ENCODE measurements at regions not wholly inside any gene's neighbourhood (a gene's known extent, or its start where the extent isn't known, plus 50 kb on each side); places are given as distances from the start of the nearest gene placed in this dataset.

DNA sequence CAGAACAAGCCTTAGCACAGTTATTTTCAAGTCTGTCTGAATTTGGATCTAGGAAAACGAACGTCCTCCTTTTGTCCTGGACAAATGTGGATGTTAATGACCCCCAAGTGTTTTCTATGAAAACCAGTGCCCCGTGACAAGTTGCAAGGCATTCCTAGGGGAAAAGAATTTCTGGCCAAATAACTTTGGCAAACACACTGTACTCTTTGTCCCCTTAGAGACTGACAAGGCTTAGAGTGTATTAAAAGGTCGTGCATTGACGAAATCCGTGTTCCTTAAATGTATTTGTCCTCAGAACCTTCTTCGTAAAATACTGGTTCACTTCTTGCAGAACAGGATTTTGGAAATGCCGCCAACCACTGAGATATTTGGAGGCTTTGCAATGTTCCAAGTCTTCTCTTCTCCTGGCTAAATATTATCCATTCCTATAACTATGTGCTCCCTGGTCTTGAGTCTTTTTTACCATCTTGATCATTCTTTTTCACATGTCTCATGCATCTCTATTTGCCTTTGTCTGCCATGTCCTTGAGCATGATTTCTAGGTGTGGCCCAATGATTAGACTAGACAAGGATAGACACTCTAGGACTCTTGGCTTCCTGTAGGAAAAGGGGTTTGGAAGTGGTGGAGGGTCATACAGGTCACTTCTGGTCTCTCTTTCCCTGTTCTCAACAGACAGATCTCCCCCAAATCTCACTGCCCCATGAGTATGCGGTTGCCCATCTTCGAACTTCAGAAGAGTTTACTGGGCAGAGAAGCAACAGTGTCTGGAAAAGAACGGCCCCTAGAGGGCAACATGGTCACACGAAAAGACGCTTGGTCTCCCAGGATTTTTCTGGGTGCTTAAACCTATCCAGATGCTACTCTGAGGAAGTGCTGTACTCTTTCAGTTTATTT lies 117.5 kb downstream of the EDEM1 start:
- DNase-seq: peak; percentile 33

- DNase-seq: no peak
These were observed 118.1 kb downstream of the EDEM1 start for GRCh38 chr3:5305684-5305989.

- no peak for DNase-seq
These were observed 121.7 kb downstream of the EDEM1 start for GRCh38 chr3:5309171-5309570.

- DNase-seq: no peak
These were observed 122.1 kb downstream of the EDEM1 start for GRCh38 chr3:5309602-5310001.

GRCh38 chr3:5310509-5310908 lies 123.0 kb downstream of the EDEM1 start:
- DNase-seq: no peak

DNA sequence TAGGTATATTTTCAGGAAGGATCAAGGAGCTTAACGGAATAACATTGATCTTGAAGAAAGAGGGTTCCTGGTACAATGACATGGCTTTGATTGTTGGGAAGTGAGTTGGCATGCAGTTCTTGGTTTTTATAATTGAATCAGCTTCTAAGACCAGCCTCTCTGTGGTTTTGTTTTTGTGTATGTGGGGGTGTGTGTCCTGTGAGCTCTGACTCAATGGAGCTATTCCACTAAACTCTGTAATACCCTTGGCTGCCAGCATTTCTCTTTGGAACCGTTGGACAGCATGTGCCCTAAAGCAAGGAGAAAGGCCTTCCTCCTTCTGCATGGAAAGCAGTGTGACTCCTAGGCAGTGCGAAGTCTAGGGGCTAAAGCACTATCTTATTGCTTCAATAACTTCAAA lies 124.8 kb downstream of the EDEM1 start:
- no peak for DNase-seq

DNA sequence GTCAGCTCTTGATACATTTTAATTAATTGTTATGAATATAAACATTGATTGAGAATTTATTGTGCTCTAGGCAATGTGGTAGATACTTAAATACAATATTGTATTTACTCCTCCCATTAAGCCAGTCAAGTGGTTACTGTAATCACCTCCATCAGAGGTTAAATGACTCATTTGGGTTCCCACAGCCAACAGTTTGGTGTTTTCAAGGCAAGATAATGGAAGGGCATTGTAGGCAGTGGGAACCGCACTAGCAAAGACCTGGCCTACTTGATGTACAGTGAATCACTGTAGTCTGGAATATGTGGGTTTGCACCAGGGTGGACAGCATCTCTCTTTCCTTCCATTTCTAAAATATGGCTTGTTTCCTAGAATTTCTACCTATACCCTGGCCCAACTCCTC lies 127.4 kb downstream of the EDEM1 start:
- no peak for DNase-seq

- DNase-seq: no peak
These were observed 130.1 kb downstream of the EDEM1 start for GRCh38 chr3:5317557-5317956.

- no peak for DNase-seq
These were observed 131.9 kb downstream of the EDEM1 start for GRCh38 chr3:5319454-5319853.

DNA sequence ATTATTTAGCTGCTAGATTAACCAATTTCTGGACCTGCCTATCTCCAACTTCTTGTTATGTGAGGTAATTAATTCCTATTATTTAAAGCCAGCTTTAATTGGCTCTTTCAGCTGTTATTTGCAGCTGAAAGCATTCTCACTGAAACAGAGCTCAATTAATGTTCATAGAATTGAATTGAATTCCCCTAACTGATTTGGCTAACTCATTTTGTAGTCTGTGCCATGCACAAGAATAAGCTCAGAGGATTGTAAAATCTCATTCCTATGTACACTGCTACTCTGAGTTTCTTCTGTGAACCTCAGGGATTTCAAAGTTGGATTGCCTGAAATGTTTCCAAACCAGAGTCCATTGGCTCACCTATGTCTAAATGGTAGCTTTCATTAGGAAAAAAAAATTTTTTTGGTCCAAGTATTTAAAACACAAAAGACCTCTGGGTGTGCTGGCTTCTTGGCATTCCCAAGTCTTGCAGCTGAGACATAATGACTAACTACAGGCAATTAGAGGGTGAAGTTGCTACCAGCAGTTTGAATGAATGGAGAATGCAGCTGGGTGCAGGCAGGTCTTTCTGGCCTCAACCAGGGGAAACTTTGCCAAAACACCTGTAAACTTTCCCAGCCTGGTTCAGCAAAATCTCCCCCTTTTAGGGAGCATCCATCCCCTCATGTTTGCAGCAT lies 134.3 kb downstream of the EDEM1 start:
- no peak for DNase-seq

DNA sequence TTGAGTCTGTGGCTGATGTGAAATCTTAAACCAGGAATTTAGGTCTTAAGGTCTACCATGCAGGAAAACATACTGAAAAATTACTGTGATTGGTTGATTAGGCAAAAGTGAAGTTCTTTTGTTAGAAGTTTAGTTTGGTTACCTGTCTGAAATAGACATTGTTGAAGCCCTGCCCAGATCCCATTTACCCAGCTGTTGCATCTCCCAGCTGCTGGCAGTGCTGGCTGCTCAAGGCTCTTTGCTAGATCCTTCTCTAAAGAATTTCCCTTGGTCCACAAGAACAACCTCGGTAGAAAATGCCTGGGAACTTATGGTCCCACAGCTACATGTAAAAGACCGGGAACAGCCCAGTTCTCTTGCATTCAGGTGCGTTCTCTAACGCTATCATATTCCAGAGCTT lies 137.3 kb downstream of the EDEM1 start:
- no peak for DNase-seq

DNA sequence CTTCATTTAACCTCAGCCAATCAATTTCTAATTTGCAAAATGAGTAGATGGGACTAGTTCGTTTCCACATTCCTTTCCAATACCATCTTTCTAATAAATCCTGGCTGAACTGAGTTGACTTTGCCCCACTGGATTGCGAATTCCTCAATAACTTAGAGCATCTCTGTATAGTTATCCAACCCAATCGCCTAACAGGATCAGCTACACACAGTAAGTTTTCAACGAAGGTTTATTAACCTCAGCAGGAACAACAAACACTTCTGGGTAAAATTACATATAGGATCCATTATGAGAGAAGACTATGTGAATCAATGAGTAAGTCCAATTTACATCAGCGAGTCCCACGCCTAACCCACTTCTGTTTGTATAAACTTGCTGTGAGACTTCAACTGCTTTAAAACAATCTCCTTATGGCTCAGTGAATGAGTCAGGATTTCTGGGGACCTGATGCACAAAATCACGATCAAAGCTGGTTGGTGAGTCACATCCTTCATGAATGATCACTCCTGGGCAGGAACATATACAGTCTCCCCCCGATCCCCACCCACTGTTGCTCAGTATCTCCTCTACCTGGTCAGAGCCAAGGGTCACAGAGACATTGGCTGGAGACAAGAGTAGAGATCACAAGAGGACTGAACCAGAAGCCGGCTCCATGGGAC lies 142.8 kb downstream of the EDEM1 start:
- peak; percentile 1 for DNase-seq

GRCh38 chr3:5331567-5332269 lies 144.2 kb downstream of the EDEM1 start:
- no peak for DNase-seq

- DNase-seq: no peak
These were observed 144.9 kb downstream of the EDEM1 start for GRCh38 chr3:5332270-5332956.

DNA sequence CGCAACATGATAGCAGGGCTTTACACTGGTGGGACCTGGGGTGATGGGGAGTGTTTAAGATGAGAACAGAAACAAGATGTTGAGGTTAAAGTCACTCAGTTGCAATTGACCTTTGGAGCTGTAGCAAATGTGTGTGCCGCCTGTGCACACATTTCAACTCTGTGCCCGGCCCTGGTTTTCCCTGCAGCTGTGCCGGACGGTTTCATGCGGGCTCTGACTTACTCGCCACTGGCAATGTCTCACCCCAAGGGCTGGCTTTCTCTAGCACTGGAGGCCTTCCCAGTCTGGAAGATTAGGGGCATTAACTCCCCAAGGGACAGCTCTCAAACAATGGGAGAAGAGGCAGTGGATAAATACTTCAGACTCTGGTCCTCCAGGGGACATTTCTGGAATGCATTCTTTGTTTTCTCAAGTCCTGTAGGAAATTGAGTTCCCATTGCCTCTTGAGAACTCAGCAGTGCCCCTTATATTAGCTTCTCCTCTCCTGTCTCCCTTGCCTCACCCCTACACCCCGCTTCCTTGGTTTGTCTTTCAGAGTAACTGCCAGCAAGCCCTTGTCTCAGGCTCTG lies 152.5 kb downstream of the EDEM1 start:
- no peak for DNase-seq

DNA sequence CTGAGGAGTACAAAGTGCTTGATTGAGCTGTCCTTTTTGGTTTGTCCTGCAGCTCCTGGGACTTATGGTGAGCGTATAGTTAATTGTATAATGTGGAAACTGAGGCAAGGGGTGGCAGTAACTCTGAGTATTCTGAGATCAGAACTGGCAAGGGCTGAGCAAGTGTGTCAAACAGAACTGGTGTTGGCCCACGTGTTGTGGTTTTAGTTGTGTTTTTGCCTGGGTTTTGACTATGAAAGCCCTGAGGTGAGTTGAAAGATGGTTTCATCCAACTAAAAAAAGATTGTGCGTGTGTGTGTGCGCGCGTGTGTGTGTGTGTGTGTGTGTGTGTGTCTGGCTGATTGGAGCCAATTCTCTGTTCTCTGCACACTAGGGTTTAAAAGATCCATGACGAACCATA lies 154.1 kb downstream of the EDEM1 start:
- no peak for DNase-seq

GRCh38 chr3:5343459-5343858 lies 156.0 kb downstream of the EDEM1 start:
- DNase-seq: no peak

- DNase-seq: no peak
These were observed 157.2 kb downstream of the EDEM1 start for GRCh38 chr3:5344707-5345106.

GRCh38 chr3:5347486-5347885 lies 160.0 kb downstream of the EDEM1 start:
- DNase-seq: no peak

DNA sequence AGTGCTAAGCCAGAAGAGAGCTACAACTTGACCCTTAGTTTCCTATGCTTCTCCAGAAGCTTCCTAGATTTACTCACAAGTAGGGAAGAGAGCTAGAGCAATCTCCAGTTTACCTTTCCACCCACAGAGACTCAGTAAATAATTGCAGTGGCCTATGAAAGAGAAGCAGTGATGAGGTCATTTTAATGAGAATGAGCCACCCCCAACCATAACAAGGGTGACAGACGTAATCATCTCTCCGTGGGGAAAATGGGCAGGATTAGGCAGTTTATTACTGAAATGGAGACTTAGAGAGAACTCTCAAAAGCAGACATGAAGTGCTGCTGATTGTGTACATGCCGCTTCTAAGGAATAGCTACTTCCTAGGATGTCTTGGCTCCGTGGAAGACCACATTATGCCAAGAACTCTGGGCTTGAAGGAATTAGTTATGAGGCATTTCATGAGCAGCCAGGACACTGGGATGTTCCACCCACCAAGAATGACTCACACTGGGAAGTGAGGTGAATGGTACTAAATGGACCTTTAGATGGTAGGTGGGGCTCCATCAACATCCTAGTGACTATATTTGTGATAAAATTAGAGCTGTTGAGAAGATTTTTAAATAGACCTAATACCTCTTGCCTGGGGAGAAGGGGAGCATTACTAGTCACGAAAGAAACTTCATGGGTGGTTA lies 160.9 kb downstream of the EDEM1 start:
- no peak for DNase-seq

DNA sequence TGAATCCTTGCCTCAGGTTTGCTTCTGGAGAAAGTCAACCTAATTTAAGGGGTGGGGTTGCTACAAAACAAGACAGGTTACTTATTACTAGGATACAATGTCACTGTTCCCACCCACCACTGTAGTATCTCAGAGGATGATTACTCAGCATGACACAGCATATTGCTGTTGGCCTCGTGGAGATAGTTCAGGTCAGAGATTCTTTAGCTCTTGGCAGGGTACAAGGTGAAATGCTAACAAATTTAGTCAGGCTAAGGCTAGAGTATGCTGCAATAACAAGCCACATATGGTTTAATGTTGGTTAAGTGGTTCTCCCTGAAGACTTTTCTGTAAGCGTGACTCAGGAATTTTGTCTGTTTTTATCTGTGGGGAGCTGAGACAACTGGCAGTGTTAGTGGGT lies 161.8 kb downstream of the EDEM1 start:
- no peak for DNase-seq

GRCh38 chr3:5357089-5357488 lies 169.6 kb downstream of the EDEM1 start:
- DNase-seq: no peak

Data from EL (cell line).